Stimulated activated CD4-positive, alpha-beta T cell treated with anti-CD3 and anti-CD28 coated beads, Interleukin-1b, Interleukin-23, amount 100 ng/mL, for 24 hours (primary cell): ENCODE measurements at regions not wholly inside any gene's neighbourhood (a gene's known extent, or its start where the extent isn't known, plus 50 kb on each side); places are given as distances from the start of the nearest gene placed in this dataset.
A peak's percentile ranks its signal among the peaks of the same experiment; 100 is the strongest.

Experiments used
- DNase-seq, 4 experiments: peaks; one replicate each; pipeline ENCODE4 v3.0.0-alpha.2; 2020; ENCODE audit warnings: low read depth in 4 of 4, low spot score in 1 of 4

- DNase-seq = no peak
These were observed 509.2 kb downstream of the FLRT2 start for GRCh38 chr14:86039176-86039575.

DNA sequence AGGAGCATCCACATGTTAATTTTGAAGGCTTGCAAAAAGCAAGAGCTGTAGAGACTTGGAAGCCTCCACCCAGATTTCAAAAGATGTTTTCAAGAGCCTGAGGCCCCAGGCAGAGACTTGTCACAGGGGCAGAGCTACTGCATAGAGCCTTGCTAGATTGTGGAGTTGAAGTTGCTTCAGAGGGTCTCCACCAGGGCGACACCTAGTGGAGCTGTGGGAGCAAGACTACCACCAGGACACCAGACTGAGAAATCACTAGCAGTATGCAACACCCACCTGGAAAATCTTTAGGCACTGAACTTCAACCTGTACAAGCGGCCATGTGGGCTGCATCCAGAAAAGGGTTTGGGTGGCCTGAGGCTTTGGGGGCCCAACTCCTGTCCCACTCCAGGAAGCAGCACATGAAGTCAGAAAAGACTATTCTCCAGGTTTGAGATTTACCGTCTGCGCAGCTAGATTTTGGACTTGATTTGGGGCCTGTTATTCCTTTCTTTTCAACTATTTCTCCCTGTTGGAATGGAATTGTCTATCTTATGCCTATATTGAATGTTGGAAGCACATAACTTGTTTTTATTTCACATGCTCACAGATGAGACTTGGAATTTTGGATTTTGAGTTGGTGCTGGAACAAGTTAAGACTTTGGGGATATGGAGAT, 508.6 kb downstream of the FLRT2 start:
- peak in 3 of 4 experiments; percentile 11 to 13 (median 12) for DNase-seq

DNA sequence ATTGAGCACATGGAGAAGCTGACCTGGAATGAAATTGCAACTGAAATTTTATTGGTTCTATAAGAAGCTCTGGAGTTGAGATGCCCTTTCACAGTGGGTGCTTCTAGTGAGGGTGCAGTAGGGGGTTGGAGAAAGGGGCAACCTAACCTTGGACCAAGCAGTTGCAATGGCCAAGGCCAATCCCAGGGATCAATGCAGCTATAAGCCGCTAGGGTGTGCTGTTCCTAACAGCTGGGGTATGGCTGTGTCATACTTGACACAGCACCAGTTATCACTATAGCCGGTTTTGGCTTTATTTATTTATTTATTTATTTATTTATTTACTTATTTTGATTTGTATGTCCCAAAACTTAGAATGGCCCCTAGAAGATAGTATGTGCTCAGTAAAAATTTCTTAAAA, 505.9 kb downstream of the FLRT2 start:
- no peak for DNase-seq

GRCh38 chr14:86027990-86028389, 498.0 kb downstream of the FLRT2 start:
- no peak for DNase-seq

DNA sequence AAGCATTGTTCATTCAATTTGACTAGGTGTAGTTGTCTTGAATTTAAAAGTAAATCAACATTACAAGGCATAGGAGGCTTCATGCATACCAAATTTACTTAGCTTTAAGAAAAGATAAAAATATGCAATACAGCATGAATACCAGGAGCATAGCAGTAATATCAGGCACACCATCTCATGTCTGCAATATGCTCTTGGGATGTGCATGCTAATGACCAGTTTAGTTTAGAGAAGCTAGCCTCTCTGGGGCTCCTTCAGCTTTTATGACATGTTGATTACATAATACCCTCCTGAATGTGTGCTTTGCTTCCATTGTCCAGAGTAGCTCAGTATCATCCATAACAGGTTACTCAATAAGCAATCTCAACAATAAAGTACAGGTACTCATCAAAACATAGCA, 497.2 kb downstream of the FLRT2 start:
- DNase-seq = no peak

GRCh38 chr14:86022031-86022629, 492.2 kb downstream of the FLRT2 start:
- DNase-seq = no peak

- DNase-seq = no peak
These were observed 490.9 kb downstream of the FLRT2 start for GRCh38 chr14:86020841-86021240.

DNA sequence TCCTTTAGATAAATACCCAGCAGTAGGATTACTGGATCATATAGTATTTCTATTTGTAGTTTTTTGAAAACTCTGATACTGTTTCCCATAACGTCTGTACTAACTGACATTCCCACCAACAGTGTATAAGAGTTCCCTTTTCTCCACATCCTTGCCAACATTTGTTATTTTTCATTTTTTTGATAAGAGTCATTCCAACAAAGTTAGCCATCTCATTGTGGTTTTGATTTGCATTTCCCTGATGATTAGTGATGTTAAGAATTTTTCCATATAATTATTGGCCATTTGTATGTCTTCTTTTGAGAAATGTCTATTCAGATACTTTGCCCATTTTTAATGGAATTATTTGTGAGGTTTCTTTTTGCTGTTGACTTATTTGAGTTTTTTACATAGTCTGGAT, 486.0 kb downstream of the FLRT2 start:
- DNase-seq = no peak

- DNase-seq = no peak
These were observed 485.6 kb downstream of the FLRT2 start for GRCh38 chr14:86015511-86015910.

GRCh38 chr14:86013641-86014040, 483.7 kb downstream of the FLRT2 start:
- no peak for DNase-seq

DNA sequence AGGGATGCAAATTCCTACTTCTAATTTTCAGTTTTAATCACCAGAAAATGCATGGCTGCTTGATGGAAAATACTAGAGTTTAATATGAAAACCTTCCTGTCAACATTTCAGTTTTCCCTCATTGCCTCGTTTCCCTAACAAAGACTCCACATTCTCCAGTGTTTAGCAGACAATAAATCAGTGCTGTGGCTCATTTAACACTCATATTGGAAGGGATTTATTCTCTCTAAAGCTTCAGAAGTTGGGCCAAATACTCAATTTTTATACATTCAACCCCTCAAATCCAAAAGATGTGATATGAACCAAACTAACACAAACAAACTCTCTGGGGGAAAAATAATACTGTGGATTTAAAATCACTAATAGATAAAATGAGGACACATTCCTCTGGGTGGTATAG, 482.5 kb downstream of the FLRT2 start:
- DNase-seq = no peak

DNA sequence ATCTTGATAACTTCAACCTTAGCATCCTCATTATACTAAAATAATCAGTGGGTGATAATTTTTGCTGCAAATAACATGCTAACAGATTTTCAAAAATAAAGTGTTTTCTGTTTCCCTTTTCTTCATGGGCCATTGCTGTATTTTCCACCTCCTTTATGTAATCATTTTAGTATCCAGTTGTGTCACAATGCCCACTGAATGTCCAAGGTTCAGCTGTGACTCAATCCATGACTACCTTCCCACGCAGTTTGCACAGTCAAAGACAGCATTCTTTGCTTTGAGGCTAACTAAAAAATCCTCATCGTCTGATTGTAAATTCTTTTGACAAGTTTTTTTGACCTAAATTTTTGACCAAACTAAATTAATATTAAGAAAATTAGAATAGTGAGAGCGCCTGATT, 474.1 kb downstream of the FLRT2 start:
- DNase-seq = no peak

GRCh38 chr14:85996551-85996950, 466.6 kb downstream of the FLRT2 start:
- DNase-seq = no peak

- no peak for DNase-seq
These were observed 461.2 kb downstream of the FLRT2 start for GRCh38 chr14:85991156-85991555.

- no peak for DNase-seq
These were observed 458.0 kb downstream of the FLRT2 start for GRCh38 chr14:85987907-85988306.

DNA sequence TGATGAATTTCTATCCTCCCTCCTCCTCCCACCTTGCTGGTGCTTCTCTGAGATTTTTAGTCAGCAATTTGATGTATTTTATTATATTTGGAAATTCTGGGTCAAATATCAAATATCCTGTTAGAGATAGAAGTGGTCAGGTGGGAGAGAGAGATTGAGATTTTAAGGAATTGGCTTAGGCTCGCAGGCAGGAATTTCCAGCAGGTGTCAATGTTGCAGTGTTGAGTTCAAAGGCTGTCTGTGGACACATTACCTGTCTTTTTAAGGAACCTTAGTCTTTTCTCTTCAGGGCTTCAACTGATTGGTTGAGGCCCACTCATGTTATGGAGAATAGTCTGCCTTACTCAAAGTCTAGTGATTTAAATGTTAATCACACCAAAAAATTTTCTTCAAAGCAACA, 457.3 kb downstream of the FLRT2 start:
- no peak for DNase-seq

DNA sequence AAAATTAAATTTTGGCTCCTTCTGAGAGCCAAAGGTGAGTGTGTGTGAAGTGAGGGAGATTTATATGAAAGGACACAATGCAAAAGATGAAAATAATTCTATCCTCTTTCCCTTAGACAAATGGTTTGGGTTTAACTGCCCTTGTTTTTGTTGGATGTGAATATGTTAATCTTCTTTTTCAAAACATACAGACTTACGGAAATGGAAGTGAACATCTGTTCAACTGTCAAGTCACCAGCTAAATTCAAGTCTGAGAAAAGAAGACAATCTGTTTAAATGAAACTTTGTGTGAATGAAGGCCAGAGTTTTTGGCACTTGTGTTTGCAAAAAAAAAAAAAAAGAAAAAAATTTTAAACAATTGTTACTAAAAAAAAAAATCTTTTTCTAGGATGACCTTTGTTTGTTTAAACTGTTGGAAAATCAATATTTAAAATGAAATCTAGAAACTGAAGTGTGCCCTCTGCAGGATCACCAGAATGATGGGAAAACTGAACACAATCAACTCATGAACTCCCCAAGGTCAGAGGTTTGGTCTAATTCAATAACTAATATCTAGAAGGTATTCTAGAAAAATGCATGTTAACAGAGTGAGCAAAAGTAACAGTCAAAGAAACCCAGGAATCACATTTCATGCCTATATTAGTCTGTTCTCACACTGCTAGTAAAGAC, 448.8 kb downstream of the FLRT2 start:
- no peak for DNase-seq

GRCh38 chr14:85974602-85975001, 444.7 kb downstream of the FLRT2 start:
- no peak for DNase-seq

- no peak for DNase-seq
These were observed 433.5 kb downstream of the FLRT2 start for GRCh38 chr14:85963486-85963885.

GRCh38 chr14:85960756-85961155, 430.8 kb downstream of the FLRT2 start:
- DNase-seq = no peak

DNA sequence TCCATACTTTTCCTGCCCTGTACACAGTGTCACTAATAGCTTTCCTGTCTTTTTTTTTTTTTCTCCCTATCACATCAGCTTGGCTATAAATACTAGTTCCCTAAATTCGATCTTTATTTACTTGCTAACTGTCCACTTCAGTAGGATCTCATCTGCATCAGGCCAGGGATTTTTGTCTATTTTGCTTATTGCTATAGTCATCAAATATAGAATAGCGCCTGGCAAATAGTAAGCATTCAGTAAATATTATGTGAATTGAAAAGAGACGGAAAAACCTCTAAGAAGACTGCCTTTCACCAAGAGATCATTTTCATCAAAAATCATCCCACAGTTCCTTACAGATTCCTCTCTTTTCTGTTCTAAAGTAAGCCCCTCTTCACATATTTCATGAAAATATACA, 429.1 kb downstream of the FLRT2 start:
- DNase-seq = no peak

DNA sequence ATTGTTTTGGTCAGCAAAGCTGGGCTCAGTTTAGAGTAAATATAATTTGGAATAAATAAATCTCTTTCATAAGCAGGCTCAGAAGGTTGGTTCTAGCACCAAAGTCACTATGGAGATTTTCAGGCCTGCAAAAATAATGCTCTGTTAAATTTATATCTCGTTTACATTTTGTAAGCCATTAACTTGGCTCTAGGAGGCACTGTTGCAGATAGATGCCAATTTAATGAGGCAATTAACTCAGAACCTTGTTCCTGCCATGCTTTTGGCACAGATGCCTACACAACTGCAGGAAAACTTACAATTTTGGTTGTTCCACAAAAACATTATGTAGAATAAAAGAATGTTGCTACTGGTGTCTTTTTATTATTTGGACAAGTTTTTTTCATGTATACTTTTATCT, 428.1 kb downstream of the FLRT2 start:
- no peak for DNase-seq

DNA sequence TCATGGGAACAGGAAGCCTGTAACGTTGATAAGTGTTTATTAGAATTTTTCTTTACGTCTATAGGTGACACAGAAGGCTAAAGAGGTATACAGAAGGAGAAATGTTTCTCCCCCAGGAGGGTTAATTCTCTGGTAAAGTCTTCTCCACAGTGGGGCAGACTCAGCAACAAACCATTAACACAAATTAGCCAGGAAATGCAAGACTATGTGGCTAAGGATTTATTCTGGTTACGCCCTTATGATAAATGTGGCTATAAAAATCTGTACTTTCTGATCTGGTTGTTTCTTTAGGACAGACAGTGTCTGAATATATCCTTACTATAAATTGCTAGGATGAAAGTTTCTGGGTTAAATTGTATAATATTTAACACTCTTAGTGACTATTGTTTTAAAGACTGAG, 423.3 kb downstream of the FLRT2 start:
- DNase-seq = no peak
